Stimulated activated CD8-positive, alpha-beta memory T cell treated with anti-CD3 and anti-CD28 coated beads, Interleukin-7, amount 100 ng/mL, for 48 hours (primary cell): ENCODE measurements at regions not wholly inside any gene's neighbourhood (a gene's known extent, or its start where the extent isn't known, plus 50 kb on each side); places are given as distances from the start of the nearest gene placed in this dataset.
"Not testable (repeated sequence)": the region's sequence is repeated elsewhere in the genome, so short reads cannot be mapped to it uniquely, and the experiment has no call there.

ENCODE experiments used
- DNase-seq, 2 donors: peaks; one replicate each; pipeline ENCODE4 v3.0.0-alpha.2; 2020; ENCODE audit warnings: low read depth in 1 of 2; ENCODE audit errors: extremely low read depth in 1 of 2

- no peak for DNase-seq
These were observed 113.4 kb upstream of the RAB18 start for GRCh38 chr10:27390681-27391080.

DNA sequence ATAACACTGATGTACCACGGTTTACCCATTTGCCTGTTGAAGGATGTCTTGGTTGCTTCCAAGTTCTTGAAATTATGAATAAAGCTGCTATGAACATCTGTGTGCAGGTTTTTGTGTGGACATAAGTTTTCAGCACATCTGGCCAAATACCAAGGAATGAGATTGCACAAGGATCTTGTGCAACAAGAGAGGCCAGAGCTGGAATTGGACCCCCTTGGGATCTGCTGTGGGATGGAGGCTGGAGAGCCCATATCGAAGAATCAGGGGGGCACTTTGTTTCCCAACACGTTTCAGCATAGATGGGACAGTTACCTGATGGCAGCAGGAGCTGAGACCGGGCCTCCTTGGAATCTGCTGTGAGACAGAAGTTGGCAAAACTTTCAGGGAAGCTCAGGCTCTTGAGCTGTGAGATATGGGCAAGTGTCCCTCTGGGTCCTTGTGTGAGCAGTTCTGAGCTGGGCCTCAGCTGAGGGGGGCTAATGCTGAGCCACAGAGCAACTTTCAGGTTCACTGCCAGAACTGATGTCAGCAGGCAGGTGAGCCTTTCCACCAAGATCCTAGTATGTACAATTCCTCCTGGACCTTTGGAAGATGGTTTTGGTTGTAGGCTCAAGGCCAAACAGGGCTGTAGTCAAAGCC lies 115.2 kb upstream of the RAB18 start:
- no peak for DNase-seq

DNA sequence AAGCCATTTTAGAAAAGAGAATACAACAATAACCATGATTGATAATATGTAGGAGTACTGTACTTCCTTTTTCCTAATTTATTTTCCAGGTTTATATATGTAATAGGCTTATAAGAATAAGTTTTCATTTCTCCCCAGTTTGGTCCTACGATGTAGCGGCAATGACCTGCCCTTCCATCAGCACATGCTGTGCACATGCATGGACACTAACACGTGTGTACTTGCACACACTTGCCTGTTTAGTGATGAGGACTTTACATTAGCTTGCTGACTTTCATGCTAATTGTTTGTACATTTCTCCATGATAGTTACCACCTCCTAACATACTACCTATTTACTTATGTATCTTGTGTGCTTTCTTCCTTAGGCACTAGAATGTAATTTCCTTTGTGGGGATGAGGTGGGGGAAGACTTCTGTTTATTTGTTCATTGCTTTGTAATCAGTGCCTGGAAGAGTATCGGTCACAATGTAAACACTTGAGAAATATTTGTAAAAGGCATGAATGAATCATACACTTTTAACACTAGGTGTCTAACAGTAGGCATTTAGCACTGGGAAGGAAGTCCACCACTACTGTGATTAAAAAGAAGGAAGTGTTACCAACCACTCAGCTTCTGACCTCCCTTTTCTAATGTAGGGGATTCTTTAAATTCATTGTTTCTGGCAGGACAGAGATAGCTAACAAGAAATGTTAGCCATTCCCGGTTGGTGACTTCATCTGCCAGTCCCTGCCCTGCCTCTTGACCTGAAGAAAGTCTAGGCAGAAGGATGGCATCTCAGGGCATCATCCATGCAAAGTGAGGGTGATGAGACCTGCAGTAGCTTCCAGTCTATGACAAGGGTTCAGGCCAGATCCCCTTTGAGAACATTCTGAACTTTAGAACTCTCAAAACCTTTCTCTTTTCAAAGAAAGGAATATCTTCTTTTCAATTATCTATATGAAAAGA lies 120.2 kb upstream of the RAB18 start:
- DNase-seq = no peak

- DNase-seq = no peak
These were observed 121.9 kb upstream of the RAB18 start for GRCh38 chr10:27382176-27382575.

GRCh38 chr10:27380929-27381358 lies 123.2 kb upstream of the RAB18 start:
- no peak for DNase-seq

GRCh38 chr10:27379041-27379440 lies 125.1 kb upstream of the RAB18 start:
- DNase-seq = not testable (repeated sequence)

GRCh38 chr10:27373566-27374160 lies 130.4 kb upstream of the RAB18 start:
- no peak for DNase-seq

DNA sequence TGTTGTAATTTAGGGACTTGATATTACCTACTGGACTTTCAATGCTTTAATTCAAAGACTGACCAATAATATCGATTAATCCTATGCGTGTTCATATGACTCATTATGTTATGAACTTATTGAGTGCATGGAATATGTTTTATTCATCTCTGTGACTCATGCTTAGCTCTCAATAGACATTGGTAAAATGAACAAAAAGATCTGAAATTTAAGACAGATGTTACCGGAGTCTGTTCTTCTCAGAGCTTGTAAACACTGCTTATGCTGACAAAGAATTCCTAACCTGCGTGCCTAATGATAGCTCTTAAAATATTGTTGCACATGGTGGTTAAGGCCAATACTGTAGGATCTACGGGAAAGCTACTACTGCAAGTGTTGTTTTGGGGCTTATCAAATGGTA lies 131.5 kb upstream of the ACBD5 start:
- DNase-seq = no peak

GRCh38 chr10:27371375-27371774 lies 130.8 kb upstream of the ACBD5 start:
- DNase-seq = not testable (repeated sequence)

DNA sequence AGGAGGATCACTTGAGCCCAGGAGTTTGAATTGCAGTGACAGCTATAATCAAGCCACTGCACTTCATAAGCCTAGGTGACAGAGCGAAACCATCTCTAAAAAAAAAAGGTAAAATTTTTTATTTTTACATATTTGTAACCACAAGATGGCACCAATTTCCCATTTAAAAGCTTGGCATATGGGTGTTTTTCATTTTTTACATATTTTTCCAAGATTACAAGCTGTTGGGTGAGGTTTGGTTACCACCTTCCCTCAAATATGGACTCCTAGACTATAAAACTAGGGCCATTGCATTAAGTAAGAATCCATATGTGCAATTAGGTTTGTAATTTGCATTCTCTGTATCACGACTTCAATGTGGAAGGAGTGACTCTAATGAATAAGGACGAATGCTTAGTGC lies 129.3 kb upstream of the ACBD5 start:
- DNase-seq = no peak

DNA sequence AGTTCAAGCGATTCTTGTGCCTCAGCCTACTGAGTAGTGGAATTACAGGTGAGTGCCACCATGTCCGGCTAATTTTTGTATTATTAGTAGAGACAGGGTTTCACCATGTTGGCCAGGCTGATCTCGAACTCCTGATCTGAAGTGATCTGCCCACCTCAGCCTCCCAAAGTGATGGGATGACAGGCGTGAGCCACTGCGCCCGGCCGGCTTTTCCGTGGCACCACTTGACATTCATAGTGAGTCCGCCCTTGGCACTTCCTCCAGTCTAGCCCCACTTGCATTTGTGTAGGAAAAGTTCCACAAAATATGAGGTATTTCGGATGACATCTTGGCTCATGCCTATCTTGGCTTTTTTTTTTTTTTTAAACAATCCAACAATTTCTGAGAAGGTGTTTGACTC lies 128.1 kb upstream of the ACBD5 start:
- DNase-seq = no peak

DNA sequence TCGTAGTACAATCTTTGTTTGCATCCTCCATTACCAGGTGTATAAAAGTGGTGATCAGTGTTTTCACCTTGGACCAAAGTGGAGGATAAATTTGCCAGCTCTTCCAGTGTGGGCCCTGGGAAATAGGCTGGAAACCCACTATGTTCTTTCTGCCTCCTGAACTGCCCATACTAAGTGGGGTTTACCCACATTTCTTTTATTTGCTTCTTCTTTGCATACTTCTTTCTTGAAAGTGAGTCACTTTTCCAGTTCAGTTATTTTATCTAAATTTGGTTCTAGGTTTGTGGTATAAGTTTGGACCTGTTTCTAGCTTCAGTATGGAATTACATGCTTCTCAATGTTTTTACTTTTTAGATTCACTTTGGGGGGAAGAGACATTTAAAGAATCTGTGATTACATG lies 126.2 kb upstream of the ACBD5 start:
- no peak for DNase-seq

GRCh38 chr10:27364028-27364427 lies 123.4 kb upstream of the ACBD5 start:
- DNase-seq = no peak

GRCh38 chr10:27360581-27361172 lies 120.1 kb upstream of the ACBD5 start:
- peak; percentile 55 to 63 for DNase-seq

GRCh38 chr10:27359792-27360355 lies 119.3 kb upstream of the ACBD5 start:
- DNase-seq = no peak

GRCh38 chr10:27356738-27357137 lies 116.1 kb upstream of the ACBD5 start:
- DNase-seq = no peak

GRCh38 chr10:27355918-27356573 lies 115.4 kb upstream of the ACBD5 start:
- no peak for DNase-seq

GRCh38 chr10:27354643-27355270 lies 114.2 kb upstream of the ACBD5 start:
- DNase-seq = not testable (repeated sequence)

GRCh38 chr10:27354100-27354499 lies 113.5 kb upstream of the ACBD5 start:
- not testable (repeated sequence) for DNase-seq

DNA sequence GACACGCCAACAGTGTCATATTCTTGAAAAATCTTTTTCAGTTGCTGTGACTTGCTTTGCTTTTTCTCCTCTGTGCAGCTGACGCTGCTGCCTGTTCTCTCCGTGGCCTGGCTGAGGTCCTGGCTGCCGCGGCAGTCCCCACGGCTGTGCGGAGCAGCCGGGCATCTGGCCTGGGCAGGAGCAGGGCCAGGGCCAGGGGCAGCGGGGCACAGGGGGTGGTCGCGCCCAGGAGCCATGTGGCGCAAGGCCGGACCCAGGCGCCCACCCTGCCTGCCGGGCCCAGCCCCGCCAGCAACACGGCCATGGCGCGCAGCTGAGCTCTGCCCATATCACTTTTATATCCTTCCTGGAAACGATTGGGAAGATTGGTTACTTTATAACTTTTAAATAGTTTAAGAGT lies 109.4 kb upstream of the ACBD5 start:
- no peak for DNase-seq
